ENCODE measurements at regions not wholly inside any gene's neighbourhood (a gene's known extent, or its start where the extent isn't known, plus 50 kb on each side); places are given as distances from the start of the nearest gene placed in this dataset.

DNA sequence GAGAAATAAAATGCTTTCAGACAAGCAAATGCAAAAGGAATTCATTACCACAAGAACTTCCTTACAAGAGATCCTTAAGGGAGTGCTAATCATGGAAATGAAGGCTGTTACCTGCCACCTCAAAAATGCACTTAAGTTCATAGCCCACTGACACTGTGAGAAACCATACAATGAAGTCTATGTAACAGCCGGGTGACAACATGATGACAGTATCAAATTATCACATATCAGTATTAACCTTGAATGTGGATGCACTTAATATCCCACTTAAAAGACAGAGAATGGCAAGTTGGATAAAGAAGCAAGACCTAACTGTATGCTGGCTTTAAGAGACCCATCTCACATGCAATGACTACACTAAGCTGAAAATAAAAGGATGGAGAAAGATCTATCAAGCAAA lies 403.4 kb upstream of the MC4R start:
- DNase-seq (ENCODE audit: low read depth, low spot score), result no peak

DNA sequence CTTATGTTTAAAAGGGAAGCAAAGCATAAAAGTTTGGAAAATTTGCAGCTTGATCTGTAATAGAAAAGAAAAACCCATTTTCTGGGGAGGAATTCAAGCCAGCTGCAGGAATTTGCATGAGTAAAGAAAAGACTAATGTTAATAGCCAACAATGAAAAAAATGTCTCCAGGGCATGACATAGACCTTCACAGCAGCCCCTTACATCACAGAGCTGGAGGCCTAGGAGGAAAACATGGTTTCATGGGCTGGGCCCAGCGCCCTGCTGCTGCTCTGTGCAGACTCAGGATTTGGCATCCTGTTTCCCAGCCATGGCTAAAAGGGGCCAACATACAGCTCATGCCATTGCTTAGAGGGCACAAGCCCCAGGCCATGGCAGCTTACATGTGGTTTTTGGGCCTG lies 411.6 kb upstream of the MC4R start:
- no peak for DNase-seq (ENCODE audit: low read depth, low spot score)

DNA sequence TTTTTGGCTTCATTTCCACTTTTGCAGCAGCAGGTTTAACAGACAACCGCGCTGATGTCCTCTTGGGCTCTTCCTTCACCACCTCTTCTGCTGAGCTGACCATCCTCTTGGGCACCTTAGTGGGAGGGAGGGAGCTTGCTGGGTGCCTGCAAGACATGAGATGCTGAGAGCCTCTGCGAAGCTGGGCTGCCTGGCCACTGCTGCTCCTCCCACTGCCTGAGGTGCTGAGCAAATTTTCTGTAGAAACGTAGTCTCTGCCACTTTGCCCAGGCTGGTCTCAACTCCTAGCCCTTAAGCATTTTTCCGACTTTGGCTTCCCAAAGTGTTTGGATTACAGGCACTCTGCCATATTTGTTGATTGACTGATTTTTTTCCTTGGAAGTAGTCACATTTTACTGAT lies 422.2 kb upstream of the MC4R start:
- no peak for DNase-seq (ENCODE audit: low read depth, low spot score)

- peak; percentile 69 for DNase-seq (ENCODE audit: low read depth, low spot score)
These were observed 431.8 kb upstream of the MC4R start for GRCh38 chr18:60804415-60804814.

DNA sequence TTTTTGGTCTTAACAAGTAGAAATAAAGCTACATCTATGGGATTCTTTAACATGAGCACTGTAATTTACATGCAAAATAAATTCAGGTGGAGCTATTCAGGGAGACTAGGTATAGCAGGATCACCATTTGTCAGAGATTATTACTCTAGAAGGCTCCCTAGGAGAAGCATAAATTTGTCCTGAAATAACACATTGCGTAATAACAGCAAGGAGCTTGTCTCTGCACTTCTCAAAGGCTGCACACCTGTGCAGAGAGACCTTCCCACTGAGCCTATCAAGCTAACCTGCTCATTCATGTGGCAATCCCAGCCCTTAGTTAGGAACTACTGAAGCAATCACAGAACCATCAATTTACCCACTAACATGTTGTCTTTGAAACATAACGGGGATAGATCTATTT lies 437.4 kb upstream of the MC4R start:
- DNase-seq (ENCODE audit: low read depth, low spot score), result no peak

- DNase-seq (ENCODE audit: low read depth, low spot score), result no peak
These were observed 440.3 kb upstream of the MC4R start for GRCh38 chr18:60812921-60813320.

DNA sequence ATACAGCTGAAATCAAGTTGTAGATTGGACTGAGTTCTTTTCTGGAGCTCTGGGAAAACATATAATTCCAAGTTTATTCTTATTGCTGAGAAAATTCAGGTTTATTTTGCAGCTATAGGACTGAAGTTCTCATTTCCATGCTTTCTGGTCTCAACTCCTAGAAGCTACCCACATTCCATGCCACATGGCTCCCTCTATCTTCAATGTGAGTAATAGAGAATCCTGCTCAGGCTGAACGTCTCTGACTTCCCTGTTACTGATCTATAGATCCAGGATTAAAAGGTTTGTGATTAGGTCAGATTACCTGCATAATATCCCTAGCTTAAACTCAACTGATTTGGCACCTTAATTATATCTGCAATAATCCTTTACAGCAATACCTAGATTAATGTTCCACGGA lies 453.8 kb upstream of the MC4R start:
- no peak for DNase-seq (ENCODE audit: low read depth, low spot score)

GRCh38 chr18:60831971-60832370 lies 459.4 kb upstream of the MC4R start:
- DNase-seq (ENCODE audit: low read depth, low spot score), result no peak

- no peak for DNase-seq (ENCODE audit: low read depth, low spot score)
These were observed 466.1 kb upstream of the MC4R start for GRCh38 chr18:60838677-60839076.

GRCh38 chr18:60846396-60846795 lies 473.8 kb upstream of the MC4R start:
- no peak for DNase-seq (ENCODE audit: low read depth, low spot score)

DNA sequence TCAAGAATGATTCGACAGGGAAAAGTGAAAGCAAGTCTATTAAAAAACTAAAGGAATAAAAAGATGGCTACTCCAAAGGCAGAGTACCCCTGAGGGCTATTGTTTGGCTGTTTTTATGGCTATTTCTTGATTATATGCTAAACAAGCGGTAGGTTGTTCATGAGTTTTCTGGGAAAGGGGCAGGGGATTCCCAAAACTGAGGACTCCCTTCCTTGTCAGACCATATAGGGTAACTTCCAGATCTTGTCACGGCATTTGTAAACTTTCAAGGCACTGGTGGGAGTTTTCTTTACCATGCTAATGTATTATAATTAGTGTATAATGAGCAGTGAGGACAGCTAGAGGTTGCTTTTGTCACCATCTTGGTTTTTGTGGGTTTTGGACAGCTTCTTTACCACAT lies 474.9 kb upstream of the MC4R start:
- DNase-seq (ENCODE audit: low read depth, low spot score), result no peak

GRCh38 chr18:60861575-60861974 lies 471.7 kb upstream of the CDH20 start:
- DNase-seq (ENCODE audit: low read depth, low spot score), result no peak

- no peak for DNase-seq (ENCODE audit: low read depth, low spot score)
These were observed 470.2 kb upstream of the CDH20 start for GRCh38 chr18:60862988-60863387.

DNA sequence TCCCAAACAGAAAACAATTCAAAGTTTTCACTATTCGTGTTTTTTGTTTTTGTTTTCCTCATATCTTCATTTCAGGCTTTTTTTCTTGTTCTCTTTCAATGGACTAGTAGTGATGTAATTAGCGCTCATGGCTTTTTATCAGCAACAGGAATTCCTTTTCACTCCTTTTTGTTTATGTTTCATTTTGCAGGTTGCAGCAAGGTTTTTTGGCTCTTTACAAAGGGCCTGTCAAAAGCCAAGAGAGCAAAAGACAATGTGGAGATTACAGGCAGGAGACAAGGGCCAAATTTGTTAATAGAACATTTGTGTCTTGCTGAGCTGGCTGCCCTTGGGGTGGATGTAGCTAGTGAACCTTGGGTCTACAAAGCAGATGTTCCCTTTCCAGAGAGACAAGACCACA lies 467.4 kb upstream of the CDH20 start:
- DNase-seq (ENCODE audit: low read depth, low spot score), result no peak

DNA sequence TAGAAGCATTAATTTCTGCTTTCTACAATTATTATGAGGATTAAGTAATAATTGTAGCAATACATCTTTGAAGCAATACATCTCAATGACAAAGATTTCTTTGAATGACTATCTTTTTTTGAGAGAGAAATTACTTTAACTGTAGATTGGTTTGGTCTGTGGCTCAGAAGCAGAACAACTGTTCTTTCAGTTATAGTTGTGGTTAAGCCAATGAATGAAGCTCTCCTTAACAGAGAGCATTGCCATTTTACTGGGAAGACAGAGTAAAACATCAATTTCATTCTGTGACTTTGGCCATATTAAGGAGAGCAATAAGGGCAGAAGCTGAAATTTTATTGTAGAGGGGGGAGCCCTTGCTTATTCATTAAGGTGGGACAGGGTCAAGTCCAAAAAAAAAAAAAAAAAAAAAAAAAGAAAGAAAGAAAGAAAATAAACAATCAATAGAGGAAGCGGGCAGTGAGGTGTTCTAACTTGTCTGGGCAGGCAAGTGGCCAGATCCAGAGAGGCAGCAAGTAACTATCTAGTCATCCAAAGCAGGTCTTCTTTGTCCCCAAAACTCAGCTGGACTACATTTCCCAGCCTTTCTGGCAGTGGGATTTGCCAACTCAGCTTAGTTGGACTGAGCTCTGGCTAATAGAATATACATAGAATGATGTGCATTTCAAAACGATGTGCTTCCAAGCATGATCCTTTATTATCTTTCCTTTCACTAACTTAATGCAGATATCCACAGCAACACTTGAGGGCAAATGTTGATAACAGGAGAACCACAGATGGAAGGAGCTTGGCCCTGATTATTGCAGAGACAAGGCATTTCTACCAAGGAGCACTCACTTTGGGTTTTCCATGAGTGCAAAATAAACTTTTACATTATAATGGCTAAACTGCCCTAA lies 462.7 kb upstream of the CDH20 start:
- no peak for DNase-seq (ENCODE audit: low read depth, low spot score)

GRCh38 chr18:60872434-60872833 lies 460.8 kb upstream of the CDH20 start:
- no peak for DNase-seq (ENCODE audit: low read depth, low spot score)

DNA sequence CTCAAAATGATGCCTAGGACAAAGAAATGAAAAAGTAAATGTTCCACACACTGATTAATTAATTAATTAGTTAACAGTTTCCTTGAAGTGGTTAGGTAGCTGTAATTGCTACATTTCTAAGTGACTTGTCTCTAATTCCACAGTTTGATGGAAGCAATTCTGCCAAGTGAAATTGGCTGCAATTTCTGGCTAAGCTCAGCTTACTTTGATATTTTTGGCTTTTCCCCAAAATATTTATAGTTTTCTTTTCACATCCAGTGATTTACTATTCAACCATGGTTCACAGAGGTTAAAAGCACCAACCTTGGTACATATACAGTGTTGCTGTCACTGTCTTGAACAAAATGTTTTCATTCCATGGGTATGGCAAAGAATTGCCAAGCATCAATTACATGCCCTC lies 459.5 kb upstream of the CDH20 start:
- no peak for DNase-seq (ENCODE audit: low read depth, low spot score)

DNA sequence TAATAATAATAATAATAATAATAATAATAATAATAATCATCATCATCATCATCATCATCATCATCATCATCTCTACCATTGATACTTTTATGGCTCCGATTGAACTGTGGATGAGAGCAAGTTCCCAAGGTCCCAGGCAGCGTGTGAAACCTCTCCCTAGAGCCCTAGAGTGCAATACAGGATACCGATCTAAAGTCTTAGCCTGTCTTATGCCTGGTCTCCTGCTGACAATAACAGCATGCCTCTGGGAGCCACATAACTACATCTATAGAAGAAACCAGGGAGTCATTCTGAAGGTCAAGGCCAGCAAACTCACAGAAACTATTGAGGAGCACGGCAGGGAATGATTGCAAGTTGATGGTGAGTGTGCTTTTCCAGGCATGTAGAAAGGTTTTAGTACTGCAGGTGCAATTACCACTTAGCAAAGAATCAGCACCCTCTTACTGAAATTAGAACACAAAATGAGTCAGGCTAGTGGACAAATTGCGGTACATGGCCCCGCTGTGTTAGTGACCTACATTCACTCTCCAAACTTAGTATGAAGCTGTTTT lies 457.2 kb upstream of the CDH20 start:
- DNase-seq (ENCODE audit: low read depth, low spot score), result no peak

DNA sequence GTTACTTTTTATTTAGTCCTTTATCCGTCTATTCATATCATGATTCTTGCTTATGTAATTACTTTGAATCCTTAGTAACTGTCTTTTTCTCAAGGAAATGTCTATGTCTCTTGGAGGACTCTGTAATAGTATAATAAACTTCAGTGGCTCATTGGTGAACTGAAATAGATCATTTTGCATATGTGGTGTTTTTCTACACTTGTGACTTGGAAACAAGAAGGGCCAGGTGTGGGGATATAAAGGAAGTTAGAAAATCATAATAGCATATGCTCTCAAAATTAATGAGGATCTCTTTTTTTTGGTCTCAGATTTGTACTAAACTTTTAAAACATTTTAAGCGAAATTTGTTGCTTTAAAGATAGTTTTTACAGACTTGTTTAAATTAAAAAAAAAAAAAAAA lies 453.0 kb upstream of the CDH20 start:
- DNase-seq (ENCODE audit: low read depth, low spot score), result no peak

- no peak for DNase-seq (ENCODE audit: low read depth, low spot score)
These were observed 449.6 kb upstream of the CDH20 start for GRCh38 chr18:60883587-60883986.

DNA sequence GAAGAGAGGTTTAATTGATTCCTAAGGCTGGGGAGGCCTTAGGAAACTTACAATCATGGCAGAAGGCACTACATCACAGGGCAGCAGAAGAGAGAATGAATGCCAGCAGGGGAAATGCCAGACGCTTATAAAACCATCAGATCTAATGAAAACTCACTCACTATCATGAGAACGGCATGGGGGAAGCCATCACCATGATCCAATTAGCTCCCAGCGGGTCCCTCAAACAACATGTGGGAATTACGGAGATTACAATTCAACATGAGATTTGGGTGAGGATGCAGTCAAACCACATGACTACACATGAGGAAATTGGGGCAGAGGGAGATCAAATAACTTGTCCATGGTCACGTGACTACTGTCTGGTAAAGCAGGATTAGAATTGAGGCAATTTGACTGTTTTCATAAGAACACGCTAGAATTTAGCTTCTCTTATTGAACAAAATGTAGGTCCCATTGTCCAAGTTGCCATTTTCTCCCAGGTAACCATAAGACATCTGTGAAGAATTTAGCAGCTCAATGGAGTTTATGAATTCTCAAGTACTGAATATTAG lies 445.1 kb upstream of the CDH20 start:
- DNase-seq (ENCODE audit: low read depth, low spot score), result no peak

- no peak for DNase-seq (ENCODE audit: low read depth, low spot score)
These were observed 443.8 kb upstream of the CDH20 start for GRCh38 chr18:60889442-60889841.

GRCh38 chr18:60891936-60892335 lies 441.3 kb upstream of the CDH20 start:
- DNase-seq (ENCODE audit: low read depth, low spot score), result no peak

Measured in iPS DF 19.7 (cell line).